Erythroblast (primary cell): ENCODE measurements at regions not wholly inside any gene's neighbourhood (a gene's known extent, or its start where the extent isn't known, plus 50 kb on each side); places are given as distances from the start of the nearest gene placed in this dataset.

Experiments
- GATA1 ChIP-seq: IDR thresholded peaks from 2 replicates; pipeline ENCODE4 v1.6.1; 2011; ENCODE audit warnings: low read depth, mild to moderate bottlenecking, control low read depth, low read length, moderate library complexity
- POLR2A ChIP-seq: IDR thresholded peaks from 2 replicates; pipeline ENCODE4 v1.6.1; 2011; ENCODE audit warnings: mild to moderate bottlenecking, low read length

GRCh38 chr15:75775296-75776064 lies 62.8 kb upstream of the CSPG4 start:
- no peak for TF ChIP-seq POLR2A
- no peak for TF ChIP-seq GATA1
